ENCODE measurements at regions not wholly inside any gene's neighbourhood (a gene's known extent, or its start where the extent isn't known, plus 50 kb on each side); places are given as distances from the start of the nearest gene placed in this dataset.

GRCh38 chr1:234553240-234554188, 56.5 kb downstream of the IRF2BP2 start:
- no peak for TF ChIP-seq POLR2A (IDR thresholded peaks at IDR 0.05; ENCODE audit: low read depth, low read length)
- no peak for TF ChIP-seq POLR2AphosphoS5 (IDR thresholded peaks at IDR 0.05; ENCODE audit: low read depth, low read length)
- TF ChIP-seq TAF1 (IDR thresholded peaks at IDR 0.05; ENCODE audit: low read depth, low read length) = no peak
- TF ChIP-seq SPI1 (IDR thresholded peaks at IDR 0.05; ENCODE audit: low read depth, low read length) = no peak
- TF ChIP-seq POU2F2 (IDR thresholded peaks at IDR 0.05; ENCODE audit: low read depth, low read length) = no peak
- no peak for TF ChIP-seq PAX5 (IDR thresholded peaks at IDR 0.05; ENCODE audit: insufficient read depth, low read length, severe bottlenecking)
